GM19035 (cell line): ENCODE measurements at regions not wholly inside any gene's neighbourhood (a gene's known extent, or its start where the extent isn't known, plus 50 kb on each side); places are given as distances from the start of the nearest gene placed in this dataset.
A peak's percentile ranks its signal among the peaks of the same experiment; 100 is the strongest.
"Not testable (repeated sequence)": the region's sequence is repeated elsewhere in the genome, so short reads cannot be mapped to it uniquely, and the experiment has no call there.

Experiments
- ATAC-seq: cut with Tn5 transposase; IDR thresholded peaks from one replicate; pipeline ENCODE4 v1.9.1; 2021; ENCODE audit not compliant: unreplicated experiment

DNA sequence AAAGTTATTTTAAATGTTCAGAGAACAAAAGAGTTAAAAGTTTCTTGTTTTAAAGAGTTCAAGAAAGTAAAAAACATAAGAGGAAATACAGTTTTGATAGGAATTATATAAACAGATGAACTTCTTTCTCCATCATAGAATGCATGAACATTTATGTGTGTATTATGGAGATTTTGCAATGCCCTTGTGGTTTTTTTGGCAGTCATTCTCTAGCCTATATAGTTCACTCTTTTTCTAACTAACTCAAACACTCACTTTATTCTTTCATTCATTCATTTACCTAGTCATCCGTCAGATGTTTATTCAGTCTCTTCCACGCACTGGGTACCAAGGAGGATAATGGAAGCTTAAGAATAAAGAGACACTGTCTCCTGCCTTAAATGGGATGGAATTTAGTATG is 195.9 kb upstream of the VLDLR start:
- ATAC-seq, result no peak

DNA sequence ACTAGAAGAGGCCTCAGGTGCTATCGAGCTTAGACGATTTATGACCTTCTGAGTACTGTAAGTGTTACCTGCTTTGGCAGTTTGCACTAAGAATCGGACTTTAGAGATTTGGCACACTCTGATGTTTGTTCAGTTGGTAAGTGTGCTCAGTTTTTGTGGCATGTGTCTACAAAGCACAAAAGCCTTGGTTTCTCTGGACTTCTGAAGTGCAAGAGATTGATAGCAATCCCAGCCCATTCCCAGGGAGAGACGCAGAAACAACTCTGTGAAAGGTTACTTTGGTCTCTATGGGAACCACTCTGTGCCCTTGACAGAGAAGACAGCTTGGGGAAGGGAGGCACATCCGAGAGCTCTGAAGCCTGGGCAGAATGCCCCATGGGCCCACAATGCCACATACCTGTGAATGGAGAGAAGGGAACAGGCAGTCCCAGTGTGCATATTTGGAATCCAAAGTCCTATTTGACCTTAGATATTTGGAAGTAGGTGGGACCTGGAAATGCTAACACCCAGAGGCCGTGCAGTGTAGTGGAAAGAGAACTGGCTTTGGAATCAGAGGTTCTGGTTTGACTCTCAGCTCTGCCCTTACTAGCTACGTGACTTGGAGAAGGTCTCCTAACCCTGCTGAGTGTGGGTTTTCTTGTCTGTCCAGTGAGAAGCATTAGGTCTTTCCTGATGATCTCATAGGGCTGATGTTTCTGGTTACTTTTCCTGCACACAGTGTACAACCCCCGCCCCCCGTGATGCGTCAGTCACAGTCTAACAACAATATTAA is 194.3 kb upstream of the VLDLR start:
- ATAC-seq, result no peak

DNA sequence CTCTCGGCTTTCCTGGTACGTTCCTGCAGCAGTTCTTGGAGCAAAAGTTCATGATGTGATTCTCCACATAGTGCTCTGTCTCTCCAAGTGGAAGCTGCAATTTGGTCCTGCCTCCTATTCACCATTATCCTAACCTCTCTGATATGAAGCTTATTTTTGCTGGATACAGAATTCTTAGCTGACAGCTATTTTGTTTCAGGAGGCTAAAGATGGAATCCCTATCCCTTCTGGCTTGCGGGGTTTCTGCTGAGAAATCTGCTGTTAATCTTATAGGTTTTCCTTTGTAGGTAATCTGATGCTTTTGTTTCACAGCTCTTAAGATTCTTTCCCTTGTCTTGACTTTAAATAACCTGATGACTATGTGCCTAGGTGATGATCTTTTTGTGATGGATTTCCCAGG is 181.6 kb upstream of the VLDLR start:
- ATAC-seq, result no peak

DNA sequence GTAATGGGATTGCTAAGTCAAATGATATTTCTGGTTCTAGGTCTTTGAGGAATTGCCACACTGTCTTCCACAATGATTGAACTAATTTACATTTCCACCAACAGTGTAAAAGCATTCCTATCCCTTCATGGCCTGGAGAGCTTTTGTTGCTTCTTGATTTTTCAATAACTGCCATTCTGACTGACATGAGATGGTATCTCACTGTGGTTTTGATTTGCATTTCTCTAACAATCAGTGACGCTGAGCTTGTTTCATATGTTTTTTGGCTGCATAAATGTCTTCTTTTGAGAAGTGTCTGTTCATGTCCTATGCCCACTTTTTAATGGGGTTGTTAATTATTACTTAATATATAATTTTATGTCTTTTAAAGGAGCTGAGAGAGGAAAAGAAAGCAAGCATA is 177.7 kb upstream of the VLDLR start:
- ATAC-seq, result not testable (repeated sequence)

DNA sequence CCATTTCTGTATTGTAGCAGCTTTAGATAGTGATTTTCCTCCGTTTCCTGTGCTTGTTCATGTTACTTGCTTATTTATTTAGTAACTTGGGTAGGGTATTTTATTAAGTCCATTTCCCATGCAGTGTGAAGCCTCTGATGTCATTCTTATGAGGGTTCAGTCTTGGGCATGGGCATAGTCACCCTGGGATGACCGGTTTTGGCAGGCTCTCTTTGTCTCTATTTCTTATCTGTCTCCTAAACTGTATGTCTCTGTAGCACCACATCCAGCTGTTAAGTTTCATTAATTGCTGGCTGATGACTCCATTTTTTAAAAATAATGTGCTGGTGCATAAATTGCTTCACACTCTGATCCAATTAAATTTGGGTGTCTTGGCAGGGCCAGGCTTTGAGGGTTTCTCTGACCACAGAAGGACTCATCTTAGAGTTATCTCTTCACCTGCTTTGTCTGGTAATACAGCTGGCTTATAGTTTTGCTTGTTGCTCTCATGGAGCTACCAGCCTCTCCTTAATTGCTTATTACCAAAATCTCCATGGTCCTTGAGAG is 173.3 kb upstream of the VLDLR start:
- ATAC-seq, result no peak

DNA sequence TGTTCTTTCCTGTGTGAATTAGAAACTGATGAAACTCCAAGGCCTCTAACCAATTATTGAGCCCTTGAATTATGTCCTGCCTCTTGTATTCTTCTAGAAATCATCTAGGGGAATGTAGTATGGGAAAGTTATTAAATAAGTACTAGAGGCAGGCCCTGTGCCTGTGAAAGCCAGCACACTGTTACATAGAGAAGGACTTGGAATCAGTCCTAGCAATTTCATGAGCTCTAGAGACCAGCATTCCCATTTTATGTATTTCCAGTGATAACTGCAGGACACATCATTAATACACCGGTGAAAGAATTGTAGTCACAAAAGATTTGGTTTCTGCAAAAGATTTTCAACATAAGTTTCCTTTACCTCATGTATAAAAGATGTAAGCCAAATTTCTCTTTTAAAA is 168.5 kb upstream of the VLDLR start:
- ATAC-seq, result no peak

DNA sequence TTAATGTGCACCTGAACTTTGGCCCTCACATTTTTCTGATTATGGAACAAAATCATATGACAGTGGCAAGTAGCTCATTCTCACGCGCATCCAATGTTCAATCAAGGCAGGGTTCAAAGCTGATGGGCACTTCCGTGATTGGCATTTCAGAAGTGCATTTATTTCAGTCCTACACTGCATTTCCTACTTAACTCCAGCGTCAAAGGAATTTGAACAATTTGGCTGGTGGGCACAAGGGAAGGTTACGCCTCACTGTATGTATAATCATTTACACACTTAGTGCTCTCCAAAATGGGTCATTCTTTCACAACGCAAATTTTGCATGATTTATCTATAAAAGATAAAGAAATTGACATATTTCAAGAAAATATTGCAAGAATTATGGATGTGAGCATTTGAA is 167.9 kb upstream of the VLDLR start:
- no peak for ATAC-seq

DNA sequence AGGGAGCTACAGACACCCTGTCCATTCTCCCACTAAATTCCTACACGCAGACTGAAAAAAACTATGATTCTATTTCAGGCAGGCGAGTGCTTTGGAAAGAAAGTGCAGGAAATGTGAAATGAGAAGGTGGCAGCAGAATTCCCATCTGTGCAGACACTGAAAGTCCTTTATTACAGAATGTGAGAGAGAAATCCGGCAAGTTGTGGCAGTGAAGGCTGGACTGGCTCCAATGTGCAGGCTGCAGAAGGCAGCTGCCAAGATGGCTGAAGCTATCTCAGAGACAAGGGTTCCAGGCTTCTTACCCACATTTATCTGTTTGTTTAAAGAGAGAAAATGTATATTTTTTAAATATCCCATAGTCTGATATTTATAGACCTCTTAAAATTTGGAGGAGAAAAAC is 161.8 kb upstream of the VLDLR start:
- ATAC-seq, result no peak

DNA sequence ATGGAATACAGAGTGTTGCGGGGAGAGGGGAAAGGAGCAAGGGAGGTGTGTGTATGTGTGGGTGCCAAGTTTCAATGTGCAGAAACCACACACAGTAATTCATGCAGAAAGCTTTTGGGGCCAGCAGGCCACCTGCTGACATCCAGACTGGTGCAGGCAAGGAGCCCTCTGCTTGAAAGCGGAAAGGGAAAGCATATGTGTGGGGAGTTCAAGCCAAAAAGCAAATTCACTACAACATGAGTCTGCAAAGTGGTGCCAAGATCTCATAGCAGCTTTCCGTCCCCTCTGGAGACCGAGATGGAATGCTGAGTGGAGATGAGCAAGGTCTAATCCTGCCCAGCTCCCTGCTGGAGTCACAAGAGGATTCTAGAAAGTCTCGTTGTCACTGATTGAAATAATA is 159.7 kb upstream of the VLDLR start:
- ATAC-seq, result no peak

DNA sequence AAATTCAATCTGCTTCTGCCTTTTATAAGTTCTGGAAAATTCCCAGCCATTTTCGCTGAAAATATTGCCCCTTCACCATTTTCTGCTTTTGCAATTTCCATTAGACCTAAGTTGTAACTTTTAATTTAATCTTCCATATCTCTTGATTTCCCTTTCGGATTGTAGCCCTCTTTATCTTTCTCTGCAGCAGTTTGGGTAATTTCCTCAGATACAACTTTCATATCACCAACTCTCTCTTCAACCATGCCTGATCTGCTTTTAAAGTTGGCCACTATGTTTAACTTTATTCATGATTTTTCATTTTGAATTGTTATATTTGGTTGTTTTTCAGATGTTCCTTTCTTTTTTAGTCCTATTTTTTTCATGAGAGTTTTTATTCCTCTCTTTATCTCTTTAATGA is 157.0 kb upstream of the VLDLR start:
- ATAC-seq, result no peak

DNA sequence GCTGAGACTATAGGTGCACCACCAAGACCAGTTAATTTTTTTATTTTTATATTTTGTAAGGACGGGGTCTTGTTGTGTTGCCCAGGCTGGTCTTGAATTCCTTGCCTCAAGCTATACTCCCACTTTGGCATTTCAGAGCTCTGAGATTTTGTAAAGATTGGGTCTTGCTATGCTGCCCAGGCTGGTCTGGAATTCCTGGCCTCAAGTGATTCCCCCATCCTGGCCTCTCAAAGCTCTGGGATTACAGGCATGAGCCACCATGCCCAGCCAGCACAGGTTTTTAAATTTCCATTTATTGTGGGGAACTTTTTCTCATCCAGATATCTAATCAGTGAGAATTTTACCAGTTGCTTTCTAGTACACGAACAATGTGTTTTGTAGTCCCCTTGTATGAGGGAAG is 156.1 kb upstream of the VLDLR start:
- ATAC-seq, result no peak

DNA sequence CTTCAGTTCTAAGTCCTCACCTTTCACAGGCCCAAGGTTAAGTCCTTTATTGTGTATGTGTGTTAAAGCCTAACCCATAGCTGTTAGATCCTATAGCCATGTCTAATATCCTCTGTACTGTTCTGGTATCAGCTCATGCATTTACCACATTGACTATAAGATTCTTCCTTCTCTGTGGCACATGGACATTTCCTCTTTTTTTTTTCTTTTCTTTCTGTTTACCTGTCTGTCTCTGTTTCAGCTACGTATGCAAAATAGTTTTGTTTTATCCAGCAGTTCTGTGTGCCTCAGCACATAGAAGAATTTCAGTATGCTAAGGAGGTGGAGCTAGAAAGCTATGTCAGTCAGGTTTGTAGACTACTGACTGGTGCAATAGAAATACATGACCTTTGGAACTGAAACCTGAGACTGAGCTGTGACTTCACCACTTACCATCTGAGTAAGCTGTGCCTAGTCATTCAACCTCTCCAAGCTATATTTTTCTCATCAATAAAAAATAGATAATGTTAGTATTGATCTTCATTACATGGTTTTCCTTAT is 155.6 kb upstream of the VLDLR start:
- ATAC-seq, result peak; percentile 99

DNA sequence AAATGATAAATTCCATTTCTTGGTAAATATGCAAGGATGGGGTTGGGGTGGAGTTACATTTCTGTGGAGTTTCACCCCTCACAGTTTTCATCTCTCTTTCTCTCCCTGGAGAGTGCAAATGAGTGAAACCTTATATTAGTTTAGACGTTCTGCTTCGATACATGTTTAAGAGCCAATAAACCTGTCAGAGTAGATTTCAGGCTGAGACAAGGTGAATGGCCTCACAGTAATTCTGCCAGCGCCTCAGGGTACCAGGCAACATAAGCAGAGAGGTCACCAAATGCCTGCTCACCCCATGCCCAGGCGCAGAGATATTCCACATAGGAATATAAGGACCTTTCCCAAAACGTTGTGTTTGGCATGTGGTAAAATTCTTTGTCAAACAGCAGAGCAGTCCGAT is 154.9 kb upstream of the VLDLR start:
- no peak for ATAC-seq

DNA sequence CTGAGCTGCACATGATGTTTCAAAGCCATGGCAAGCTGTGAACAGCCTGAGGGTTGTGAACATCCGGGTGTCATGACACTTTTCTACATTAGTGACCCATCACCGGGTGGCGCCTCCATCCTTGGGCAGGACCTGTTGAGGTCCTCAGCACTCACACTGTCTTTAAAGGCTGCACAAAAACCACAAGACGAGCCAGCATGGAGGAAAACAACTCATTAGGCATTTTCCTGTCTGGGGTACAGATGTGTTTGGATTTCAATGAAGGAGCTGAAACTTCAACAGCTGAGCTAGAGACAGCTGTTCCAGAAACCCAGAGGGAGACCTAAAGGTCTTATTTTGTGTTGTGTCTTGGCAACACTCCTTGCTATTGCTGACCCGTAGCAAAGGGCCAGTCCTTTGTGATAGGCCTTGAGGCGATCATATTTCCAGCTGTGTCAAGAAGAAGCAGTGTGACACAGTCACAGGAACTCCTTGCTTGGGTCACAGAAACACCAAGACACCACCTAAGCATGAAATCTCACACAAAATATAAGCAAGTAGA is 151.8 kb upstream of the VLDLR start:
- ATAC-seq, result no peak

DNA sequence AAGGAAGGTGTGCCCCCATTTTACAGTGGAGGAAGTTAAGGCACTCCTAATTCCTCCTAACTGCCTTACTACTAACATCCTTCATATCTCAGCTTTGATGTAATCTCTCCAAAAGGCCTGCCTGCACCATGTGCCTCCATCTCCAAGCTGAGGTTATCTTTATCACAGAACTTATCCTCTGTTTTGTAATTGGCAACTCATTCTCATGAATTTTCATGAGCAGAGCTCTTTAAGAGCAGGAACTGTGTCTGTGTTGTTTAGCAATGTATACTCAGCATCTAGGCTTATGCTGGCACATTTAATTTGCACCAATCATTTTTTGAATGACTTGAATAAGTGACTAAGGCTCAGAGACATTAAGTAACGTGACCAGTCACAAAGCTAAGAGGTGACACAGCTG is 147.9 kb upstream of the VLDLR start:
- ATAC-seq, result no peak

DNA sequence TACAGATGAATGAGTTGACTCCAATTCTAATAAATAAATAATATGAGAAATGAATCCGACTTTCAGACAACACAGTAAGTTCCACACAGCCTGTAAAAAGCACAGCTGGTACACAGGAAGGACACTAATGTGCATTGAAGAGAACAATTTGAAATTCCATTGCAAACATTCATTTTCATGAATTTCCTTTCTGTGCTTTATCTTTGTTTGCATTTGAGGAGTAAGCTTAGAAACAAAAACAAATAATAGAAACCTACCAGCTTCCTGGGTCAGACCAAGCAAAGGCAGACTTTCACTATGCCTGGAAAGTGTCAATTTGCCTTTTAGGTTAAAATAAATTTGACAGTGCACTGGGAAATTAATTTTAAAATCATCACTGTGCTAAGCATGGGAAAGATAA is 143.8 kb upstream of the VLDLR start:
- ATAC-seq, result no peak

DNA sequence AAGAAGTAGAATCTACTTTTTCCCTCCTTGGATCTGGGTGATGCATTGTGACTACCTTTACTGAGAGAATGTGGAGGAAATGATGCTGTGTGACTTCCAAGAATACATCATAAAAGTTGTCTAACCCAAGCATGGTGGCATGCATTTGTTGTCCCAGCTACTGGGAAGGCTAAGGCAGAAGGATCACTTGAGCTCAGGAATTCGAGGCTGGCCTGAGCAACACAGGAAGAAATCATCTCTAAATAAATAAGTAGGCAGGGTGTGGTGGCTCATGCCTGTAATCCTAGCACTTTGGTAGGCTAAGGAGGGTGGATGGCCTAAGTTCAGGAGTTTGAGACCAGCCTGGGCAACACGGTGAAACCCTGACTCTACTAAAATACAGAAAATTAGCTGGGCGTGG is 143.2 kb upstream of the VLDLR start:
- ATAC-seq, result no peak

DNA sequence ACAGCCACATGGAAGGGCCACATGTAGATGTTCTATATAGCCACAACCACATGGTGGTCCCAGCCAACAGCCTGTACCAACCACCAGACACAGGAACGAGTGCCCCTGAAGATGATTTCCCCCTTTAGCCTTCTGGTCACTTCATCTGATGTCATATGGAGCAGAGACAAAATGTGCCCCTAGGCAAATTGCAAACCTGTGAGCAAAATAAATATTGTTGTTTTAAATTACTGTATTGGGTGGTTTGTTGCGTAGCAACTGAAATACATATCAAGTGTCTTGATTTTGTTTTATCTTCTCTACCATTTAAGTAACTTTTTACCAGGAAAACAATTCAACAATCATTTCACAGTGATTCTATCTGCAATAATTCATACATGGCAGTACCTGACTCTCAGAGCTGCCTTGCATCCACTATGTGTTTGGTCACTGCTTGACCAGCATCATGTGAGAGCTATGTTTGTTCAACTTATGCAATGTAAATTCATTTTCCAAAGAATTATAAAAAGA is 142.5 kb upstream of the VLDLR start:
- no peak for ATAC-seq

DNA sequence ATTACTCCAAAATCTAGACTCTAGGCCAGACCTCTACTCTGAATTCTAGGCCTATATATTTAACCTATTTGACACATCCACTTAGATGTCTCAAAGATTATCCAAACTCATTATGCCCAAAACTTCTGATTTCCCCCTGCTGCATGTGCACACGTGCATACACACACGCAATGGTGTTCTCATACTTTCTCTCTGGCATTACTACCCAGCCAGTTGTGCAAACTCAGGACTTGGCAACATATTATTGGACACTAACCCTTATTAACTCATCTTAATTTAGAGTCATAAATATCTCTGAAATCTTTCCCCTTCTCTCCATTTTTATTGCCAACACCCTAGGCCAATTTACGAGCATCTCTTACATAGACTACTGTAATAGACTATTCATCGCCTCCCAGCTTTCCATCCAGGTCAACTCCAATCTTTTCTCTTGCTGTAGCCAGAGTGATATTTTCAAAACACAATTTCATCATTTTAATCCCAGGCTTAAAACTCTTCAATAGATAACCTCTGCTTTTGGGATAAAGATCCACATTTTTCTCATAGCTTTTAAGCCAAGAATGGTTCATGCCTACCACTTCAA is 141.2 kb upstream of the VLDLR start:
- no peak for ATAC-seq

DNA sequence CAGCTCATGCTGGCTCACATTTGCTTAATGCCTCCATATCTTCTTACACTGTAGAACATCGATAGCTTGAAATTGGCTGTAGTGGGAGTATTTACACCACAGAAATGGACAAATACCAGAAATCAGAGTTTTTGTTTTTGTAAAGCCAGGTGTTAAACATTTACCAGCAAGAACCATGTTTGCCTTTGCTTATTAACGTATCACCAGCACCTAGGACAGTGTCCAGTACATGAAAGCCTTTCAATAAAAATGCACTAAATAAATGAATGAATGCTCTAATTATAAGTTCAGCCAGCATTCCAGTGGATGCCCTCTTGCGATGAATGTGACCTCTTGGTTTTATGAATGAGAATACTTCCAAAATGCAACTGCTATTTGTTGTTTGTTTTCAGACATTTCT is 140.4 kb upstream of the VLDLR start:
- ATAC-seq, result no peak

DNA sequence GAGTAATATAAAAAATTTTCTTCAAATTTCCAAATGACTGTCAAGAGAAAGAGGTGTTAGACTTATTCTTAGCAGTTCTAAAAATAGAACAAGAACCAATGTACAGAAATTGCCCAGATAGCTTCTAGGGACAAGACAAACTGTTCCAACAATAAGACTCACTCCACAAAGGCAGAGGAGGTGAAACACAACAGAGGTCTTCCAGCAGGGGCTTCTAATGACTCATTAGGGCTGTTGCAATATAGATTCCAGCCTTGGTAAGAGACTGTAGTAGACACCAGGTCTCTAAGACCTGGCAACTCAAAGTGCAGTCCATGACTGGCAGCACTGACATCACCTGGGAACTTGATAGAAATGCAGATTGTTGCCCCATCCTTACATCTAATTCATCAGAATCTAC is 134.6 kb upstream of the VLDLR start:
- ATAC-seq, result no peak

DNA sequence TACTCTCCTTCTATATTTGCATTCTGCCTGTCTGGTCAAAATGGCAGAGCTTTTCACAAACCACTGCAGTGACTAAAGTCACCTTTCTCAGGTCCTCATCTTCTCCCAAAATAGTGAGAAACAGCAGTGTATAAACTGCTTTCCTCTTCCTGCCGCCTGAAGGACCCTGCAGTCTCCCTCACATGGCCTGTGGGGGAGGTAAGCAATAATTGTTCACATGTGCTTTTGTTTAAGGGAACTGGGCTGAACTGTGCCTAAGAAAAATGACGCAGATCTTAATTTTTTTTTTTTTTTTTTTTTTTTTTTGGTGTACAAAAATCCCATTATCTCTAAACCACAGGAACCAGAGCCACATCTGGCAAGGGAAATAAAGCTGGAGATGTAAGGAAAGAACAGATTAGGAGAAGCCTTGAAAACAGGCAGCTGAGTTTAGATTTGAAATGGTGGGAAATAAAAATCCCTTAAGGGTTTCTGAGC is 131.7 kb upstream of the VLDLR start:
- ATAC-seq, result no peak
